ENCODE measurements at regions not wholly inside any gene's neighbourhood (a gene's known extent, or its start where the extent isn't known, plus 50 kb on each side); places are given as distances from the start of the nearest gene placed in this dataset.
"Not testable (repeated sequence)": the region's sequence is repeated elsewhere in the genome, so short reads cannot be mapped to it uniquely, and the experiment has no call there.

GRCh38 chr19:27746691-27747380 lies 1466.1 kb downstream of the UQCRFS1 start:
- no peak for DNase-seq

- no peak for DNase-seq
These were observed 1466.9 kb downstream of the UQCRFS1 start for GRCh38 chr19:27745978-27746542.

GRCh38 chr19:27744926-27745768 lies 1467.8 kb downstream of the UQCRFS1 start:
- no peak for DNase-seq

- DNase-seq = no peak
These were observed 1470.9 kb downstream of the UQCRFS1 start for GRCh38 chr19:27742041-27742440.

- DNase-seq = no peak
These were observed 1471.7 kb downstream of the UQCRFS1 start for GRCh38 chr19:27741236-27741635.

GRCh38 chr19:27740396-27740795 lies 1472.6 kb downstream of the UQCRFS1 start:
- DNase-seq = no peak

GRCh38 chr19:27738569-27739193 lies 1474.3 kb downstream of the UQCRFS1 start:
- no peak for DNase-seq

GRCh38 chr19:27736225-27736624 lies 1476.7 kb downstream of the UQCRFS1 start:
- DNase-seq = no peak

- no peak for DNase-seq
These were observed 1477.6 kb downstream of the UQCRFS1 start for GRCh38 chr19:27735314-27735713.

- DNase-seq = no peak
These were observed 1478.3 kb downstream of the UQCRFS1 start for GRCh38 chr19:27734496-27735220.

GRCh38 chr19:27733551-27734266 lies 1479.2 kb downstream of the UQCRFS1 start:
- no peak for DNase-seq

- DNase-seq = no peak
These were observed 1483.6 kb downstream of the UQCRFS1 start for GRCh38 chr19:27729332-27729731.

GRCh38 chr19:27722625-27723024 lies 1490.3 kb downstream of the UQCRFS1 start:
- no peak for DNase-seq

- DNase-seq = no peak
These were observed 1492.8 kb downstream of the UQCRFS1 start for GRCh38 chr19:27720155-27720554.

GRCh38 chr19:27719034-27719433 lies 1493.9 kb downstream of the UQCRFS1 start:
- DNase-seq = no peak

GRCh38 chr19:27718234-27718633 lies 1494.7 kb downstream of the UQCRFS1 start:
- DNase-seq = no peak

GRCh38 chr19:27717825-27718224 lies 1495.1 kb downstream of the UQCRFS1 start:
- DNase-seq = no peak

- no peak for DNase-seq
These were observed 1496.0 kb downstream of the UQCRFS1 start for GRCh38 chr19:27716922-27717321.

- DNase-seq = no peak
These were observed 1498.1 kb downstream of the UQCRFS1 start for GRCh38 chr19:27714857-27715256.

- DNase-seq = no peak
These were observed 1503.5 kb downstream of the UQCRFS1 start for GRCh38 chr19:27709496-27709895.

- DNase-seq = not testable (repeated sequence)
These were observed 1504.0 kb downstream of the UQCRFS1 start for GRCh38 chr19:27708986-27709385.

GRCh38 chr19:27707026-27707425 lies 1505.9 kb downstream of the UQCRFS1 start:
- DNase-seq = not testable (repeated sequence)

Measured in stimulated activated naive CD4-positive, alpha-beta T cell treated with Interleukin-2 at 50 U/mL for 16 hours (primary cell).